AG20443 (cell line): ENCODE measurements at regions not wholly inside any gene's neighbourhood (a gene's known extent, or its start where the extent isn't known, plus 50 kb on each side); places are given as distances from the start of the nearest gene placed in this dataset.
"Not testable (repeated sequence)": the region's sequence is repeated elsewhere in the genome, so short reads cannot be mapped to it uniquely, and the experiment has no call there.

ENCODE experiments used
- DNase-seq: peaks from one replicate; pipeline ENCODE4 v3.0.0; 2012; ENCODE audit warnings: low spot score, mixed read lengths

DNA sequence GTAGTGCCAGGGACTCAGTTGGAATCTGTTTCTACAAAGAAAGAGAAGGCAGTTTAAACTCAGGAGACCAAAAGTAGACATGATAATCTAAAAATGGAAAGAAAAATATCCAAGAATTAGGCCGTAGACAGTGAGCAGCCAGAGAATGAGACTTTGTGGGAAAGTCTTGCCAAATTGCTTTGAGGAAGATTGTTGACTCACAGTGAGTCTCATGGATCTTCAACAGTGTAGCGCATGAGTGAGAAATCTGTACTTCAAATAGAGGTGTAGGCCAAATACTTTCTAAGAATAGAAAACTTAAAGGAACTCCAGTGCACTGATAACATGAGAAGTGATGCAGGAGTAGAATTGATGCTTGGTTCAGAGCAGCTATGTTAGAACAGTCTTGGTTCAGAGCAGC lies 284.5 kb downstream of the HTR1B start:
- DNase-seq, result peak; percentile 7

- DNase-seq, result no peak
Measured at GRCh38 chr6:77177470-77177869, 285.8 kb downstream of the HTR1B start.

DNA sequence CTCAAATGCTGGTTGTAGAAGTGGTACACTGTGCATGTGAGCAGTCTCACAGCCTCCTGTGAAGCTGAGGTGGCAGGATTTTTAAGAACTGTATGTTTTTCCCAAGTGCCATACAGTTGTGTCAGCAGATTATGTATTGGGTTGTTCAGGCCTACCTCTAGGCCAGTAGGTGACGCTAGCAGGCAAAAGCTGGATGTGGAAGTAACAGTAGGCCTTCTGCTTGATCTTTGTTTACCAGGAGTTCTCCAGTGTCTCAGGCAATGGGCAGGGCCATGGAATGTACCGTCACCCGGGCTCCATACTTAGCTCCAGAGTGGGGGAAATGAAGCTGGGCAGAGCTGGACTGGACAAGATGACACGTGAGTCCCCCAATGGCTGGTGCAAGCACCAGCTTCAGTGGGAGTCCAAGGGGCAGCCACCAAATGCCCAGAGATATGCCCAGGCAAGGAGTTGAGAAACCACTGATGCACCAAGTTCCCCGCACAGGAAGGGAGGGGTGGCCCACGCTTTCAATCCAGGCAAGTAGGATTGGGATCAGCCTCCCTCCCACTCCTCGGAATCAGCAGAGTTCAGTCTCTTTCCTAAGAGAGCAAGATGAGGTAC lies 289.7 kb downstream of the HTR1B start:
- DNase-seq, result no peak

DNA sequence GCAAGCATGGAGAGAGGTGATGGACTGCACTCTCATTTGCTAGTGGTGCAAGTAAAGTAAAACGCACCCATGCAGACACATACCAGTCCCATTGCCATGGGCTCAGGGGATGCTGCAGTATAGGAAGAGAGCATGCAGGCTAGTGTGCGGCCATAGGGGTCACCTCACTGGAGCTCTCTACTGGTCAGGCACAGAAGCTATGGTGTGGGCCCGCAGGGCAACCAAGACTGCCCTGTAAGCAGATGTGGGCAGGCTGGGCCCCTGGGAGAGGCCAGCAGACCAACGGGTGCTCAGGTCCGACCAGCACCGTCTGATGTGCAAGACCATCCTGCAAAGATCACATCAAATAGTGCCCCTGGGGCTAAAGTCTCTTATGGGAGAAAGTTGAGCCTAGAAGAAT lies 290.7 kb downstream of the HTR1B start:
- no peak for DNase-seq

GRCh38 chr6:77159730-77160129 lies 303.6 kb downstream of the HTR1B start:
- no peak for DNase-seq

DNA sequence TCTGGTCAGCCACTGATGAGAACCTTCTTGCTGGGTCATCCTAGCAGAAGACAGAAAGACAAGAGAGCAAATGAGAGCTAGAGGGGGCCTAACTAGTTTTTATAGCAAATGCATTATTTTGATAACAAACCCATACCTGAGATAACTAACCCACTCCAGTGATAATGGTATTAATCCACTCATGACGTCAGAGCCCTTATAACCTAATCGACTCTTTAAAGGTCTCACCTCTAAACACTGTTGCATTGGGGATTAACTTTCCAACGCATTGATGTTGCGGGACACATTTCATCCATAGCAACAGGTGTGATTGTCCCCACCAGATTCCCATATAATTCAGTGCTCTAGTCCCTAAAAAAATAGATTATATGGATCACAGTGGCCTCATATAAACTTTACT lies 312.1 kb downstream of the HTR1B start:
- no peak for DNase-seq

GRCh38 chr6:77150736-77151135 lies 312.6 kb downstream of the HTR1B start:
- DNase-seq, result no peak

GRCh38 chr6:77145244-77145643 lies 318.0 kb downstream of the HTR1B start:
- DNase-seq, result no peak

- DNase-seq, result no peak
Measured at GRCh38 chr6:77143659-77144447, 319.4 kb downstream of the HTR1B start.

- DNase-seq, result no peak
Measured at GRCh38 chr6:77136086-77136485, 327.2 kb downstream of the HTR1B start.

DNA sequence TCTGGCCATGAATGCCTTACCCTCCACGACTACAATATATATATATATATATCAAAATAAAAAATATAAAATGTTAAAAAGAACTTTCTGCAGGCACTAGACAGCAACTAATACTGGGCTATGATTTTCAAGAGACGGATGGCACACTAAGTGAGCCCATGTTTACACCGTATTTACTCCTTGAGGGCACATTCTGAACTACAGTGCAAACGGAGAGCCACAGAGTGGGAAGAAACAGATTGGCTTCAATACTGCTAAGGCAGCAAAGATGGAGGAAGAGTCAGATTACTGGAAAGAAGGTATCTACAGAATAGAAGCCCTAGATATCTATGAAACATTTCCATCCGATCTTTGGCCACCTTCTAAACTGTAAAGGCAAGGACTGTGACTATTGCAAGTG lies 330.3 kb downstream of the HTR1B start:
- DNase-seq, result no peak

- no peak for DNase-seq
Measured at GRCh38 chr6:77131426-77131825, 331.9 kb downstream of the HTR1B start.

DNA sequence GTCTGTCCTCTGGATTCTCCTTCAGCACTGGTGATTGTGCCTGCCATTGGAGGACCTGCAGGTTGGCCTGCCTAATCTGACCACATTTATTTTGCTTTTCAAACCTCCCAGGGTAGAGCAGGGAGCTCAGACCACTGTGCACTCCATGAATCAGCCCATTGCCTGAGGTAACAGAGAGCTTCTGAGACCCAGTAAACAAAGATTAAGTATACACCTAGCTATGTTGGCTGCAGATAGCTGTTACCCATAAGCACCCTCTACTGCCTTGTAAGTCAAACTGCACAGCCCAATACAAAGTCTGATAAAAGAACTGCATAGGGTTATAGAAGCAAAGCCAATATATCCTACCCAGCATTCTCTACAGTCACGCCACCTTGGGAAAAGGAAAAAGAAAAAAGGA lies 338.7 kb downstream of the HTR1B start:
- no peak for DNase-seq

DNA sequence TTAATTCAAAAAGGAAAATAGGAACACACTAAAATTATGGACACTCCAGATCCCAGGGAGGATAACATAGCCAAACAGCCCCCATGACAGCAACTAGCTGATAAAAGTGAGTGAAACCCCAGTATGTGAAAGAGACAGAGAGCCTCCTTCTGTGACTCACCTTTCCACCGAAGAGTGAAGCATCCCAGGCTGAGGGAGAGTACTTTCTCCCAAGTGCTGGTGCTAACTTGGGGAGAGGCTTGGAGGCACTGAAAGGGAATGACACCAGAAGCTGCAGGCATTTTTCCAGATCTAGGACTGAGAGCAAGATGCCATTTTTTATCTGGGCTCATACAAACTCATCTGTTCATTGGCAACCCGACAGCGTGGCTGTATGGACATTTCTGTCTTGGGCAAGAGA lies 339.8 kb downstream of the HTR1B start:
- DNase-seq, result no peak

DNA sequence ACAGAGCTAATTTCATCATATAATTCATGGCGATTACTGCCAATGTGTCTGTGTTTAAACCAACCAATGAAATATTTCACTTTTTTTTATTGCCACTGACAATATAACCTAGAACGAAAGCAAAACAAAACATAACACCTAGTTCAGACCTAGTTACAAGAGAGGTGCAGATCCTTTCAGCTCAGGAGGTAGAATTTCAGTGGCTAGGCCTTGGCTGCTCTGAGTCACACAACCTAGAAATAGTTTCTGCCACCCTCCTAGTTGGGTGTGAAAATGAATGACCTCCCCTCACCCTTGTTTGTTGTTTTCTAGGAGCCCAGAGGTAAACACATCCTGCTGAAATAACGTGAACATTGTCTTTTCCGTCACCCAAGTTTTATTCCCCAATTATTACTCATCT lies 356.3 kb downstream of the HTR1B start:
- DNase-seq, result no peak

GRCh38 chr6:77105091-77105490 lies 358.2 kb downstream of the HTR1B start:
- DNase-seq, result no peak

- DNase-seq, result no peak
Measured at GRCh38 chr6:77097940-77098339, 365.4 kb downstream of the HTR1B start.

GRCh38 chr6:77095936-77096627 lies 367.2 kb downstream of the HTR1B start:
- no peak for DNase-seq

- DNase-seq, result no peak
Measured at GRCh38 chr6:77094821-77095220, 368.5 kb downstream of the HTR1B start.

DNA sequence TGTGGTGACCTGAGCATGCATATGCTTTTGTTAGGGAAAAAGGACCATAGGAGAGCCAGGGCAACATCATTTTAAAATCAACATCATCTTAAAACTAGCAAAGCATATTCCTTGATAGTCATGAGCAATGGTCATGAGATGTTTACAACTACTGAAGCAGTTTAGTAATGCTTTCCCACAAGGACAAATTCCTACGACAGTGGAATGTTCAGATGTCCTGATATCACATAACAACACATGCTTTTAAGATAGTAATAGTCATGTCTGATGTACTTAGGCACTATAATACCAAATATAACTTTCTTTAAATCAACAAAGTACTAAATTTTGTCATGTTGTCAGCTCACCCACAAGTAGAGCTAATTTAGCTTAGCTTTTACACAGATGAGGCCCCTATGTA lies 370.3 kb downstream of the HTR1B start:
- DNase-seq, result no peak

DNA sequence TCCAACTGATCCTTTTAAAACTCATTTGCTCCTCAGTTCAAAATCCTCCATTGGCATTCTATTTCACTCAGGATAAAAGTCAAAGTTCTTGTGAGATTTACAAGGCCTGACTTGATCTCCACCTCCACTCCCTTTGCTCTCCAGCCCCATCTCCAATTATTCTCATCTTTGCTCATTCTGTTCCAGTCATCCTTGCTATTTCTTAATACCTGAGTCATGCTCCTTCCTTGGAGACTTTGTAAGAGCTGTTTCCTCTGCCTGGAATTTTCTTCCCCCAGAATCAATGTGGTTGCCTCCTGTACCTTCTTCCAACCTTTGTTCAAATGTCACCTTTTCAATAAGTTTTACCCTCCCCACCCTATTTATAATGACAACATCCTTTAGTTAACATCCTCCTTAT lies 373.5 kb downstream of the HTR1B start:
- no peak for DNase-seq

GRCh38 chr6:77087794-77088318 lies 375.4 kb downstream of the HTR1B start:
- DNase-seq, result not testable (repeated sequence)
